ENCODE measurements at regions not wholly inside any gene's neighbourhood (a gene's known extent, or its start where the extent isn't known, plus 50 kb on each side); places are given as distances from the start of the nearest gene placed in this dataset.

DNA sequence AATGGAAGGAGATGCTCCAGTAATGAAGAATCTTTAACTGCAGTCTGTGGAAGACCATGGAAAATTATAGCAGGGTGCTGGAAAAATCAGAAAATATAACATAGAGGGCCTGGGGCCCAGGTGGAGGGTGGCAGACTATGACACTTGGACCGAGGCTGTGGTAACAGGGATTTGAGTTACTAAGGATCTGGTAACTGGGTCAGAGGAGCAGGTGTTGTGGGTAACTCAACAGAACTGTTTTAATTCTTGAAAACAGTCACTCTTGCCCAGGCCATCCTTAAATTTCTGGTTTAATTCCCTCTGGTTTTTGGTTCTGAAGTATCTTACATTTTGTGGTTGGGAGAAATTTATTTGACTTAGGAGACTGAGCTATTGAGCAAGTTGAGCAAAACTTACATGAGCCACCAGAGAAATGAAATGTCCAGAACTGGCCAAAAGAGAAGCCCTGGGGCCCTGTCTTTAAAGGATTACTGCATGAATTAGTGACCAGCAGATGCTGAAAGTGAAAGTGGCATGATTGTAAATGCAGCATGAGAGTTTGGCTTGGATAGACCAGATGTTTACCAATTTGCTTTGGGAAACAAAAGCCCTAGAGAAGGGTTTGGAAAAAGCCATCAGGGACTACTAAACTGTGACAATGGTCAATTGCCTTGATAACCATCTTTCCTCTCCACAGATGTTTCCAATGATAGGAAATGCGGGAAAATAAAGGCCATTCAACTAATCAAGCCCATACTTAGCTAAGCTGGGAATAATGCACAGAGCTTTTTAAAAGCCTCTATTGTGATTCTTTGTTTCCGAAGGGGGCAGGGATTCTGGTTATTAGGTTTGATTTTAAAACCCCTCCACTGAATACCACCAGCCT lies 374.9 kb upstream of the TGFBR2 start (continued):
- TF ChIP-seq, protein P1, sequence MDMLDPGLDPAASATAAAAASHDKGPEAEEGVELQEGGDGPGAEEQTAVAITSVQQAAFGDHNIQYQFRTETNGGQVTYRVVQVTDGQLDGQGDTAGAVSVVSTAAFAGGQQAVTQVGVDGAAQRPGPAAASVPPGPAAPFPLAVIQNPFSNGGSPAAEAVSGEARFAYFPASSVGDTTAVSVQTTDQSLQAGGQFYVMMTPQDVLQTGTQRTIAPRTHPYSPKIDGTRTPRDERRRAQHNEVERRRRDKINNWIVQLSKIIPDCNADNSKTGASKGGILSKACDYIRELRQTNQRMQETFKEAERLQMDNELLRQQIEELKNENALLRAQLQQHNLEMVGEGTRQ (IDR thresholded peaks at IDR 0.05; ENCODE audit: low read depth, low read length) = no peak
- TF ChIP-seq POLR2A (IDR thresholded peaks at IDR 0.05; ENCODE audit: low read depth, low read length) = no peak
- no peak for TF ChIP-seq FOS (IDR thresholded peaks at IDR 0.05; ENCODE audit: low read depth, low read length)
- no peak for TF ChIP-seq CEBPB (IDR thresholded peaks at IDR 0.05; ENCODE audit: low read depth, low read length)
- TF ChIP-seq, protein P2, sequence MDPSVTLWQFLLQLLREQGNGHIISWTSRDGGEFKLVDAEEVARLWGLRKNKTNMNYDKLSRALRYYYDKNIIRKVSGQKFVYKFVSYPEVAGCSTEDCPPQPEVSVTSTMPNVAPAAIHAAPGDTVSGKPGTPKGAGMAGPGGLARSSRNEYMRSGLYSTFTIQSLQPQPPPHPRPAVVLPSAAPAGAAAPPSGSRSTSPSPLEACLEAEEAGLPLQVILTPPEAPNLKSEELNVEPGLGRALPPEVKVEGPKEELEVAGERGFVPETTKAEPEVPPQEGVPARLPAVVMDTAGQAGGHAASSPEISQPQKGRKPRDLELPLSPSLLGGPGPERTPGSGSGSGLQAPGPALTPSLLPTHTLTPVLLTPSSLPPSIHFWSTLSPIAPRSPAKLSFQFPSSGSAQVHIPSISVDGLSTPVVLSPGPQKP (IDR thresholded peaks at IDR 0.05; ENCODE audit: borderline replicate concordance, low read depth, low read length) = no peak

Data from IMR-90 (cell line).